ENCODE measurements at regions not wholly inside any gene's neighbourhood (a gene's known extent, or its start where the extent isn't known, plus 50 kb on each side); places are given as distances from the start of the nearest gene placed in this dataset.
A peak's percentile ranks its signal among the peaks of the same experiment; 100 is the strongest.
"Not testable (repeated sequence)": the region's sequence is repeated elsewhere in the genome, so short reads cannot be mapped to it uniquely, and the experiment has no call there.

- no peak for TF ChIP-seq CTCF (IDR thresholded peaks at IDR 0.05)
- H3K4me1 Mint-ChIP-seq (ENCODE audit: low read depth) = no peaks in the 10 kb centered on the region
- H3K27ac Mint-ChIP-seq (ENCODE audit: unreplicated experiment) = no peak overlapping the region
- DNase-seq (ENCODE audit: low spot score) = no peak
- no peaks in the 10 kb centered on the region for H3K36me3 Mint-ChIP-seq (ENCODE audit: low read depth)
- H3K27me3 Mint-ChIP-seq (ENCODE audit: low read depth) = no peaks in the 10 kb centered on the region
- no peak overlapping the region for H3K4me3 Mint-ChIP-seq (ENCODE audit: unreplicated experiment)
- H3K9me3 Mint-ChIP-seq (ENCODE audit: low read depth) = peaks cover 16% of the 10 kb centered on the region
These were observed 504.1 kb upstream of the ATXN7L3B start for GRCh38 chr12:74033531-74033930.

- H3K9me3 Mint-ChIP-seq (ENCODE audit: low read depth) = peaks cover 11% of the 10 kb centered on the region
- not testable (repeated sequence) for H3K27ac Mint-ChIP-seq (ENCODE audit: unreplicated experiment); H3K36me3 Mint-ChIP-seq (ENCODE audit: low read depth)
These were observed 498.5 kb upstream of the ATXN7L3B start for GRCh38 chr12:74039138-74039537.

GRCh38 chr12:74043343-74043742 lies 494.3 kb upstream of the ATXN7L3B start:
- Mint-ChIP-seq H3K27ac (ENCODE audit: unreplicated experiment) (peak overlapping the region; percentile 2), H3K27me3 (ENCODE audit: low read depth) (no peaks in the 10 kb centered on the region)

More at GRCh38 chr12:74039138-74039537, 498.5 kb upstream of the ATXN7L3B start:
- not testable (repeated sequence) for H3K27me3 Mint-ChIP-seq (ENCODE audit: low read depth); H3K4me3 Mint-ChIP-seq (ENCODE audit: unreplicated experiment); DNase-seq (ENCODE audit: low spot score); H3K4me1 Mint-ChIP-seq (ENCODE audit: low read depth)

GRCh38 chr12:74049348-74049747 lies 488.3 kb upstream of the ATXN7L3B start:
- Mint-ChIP-seq H3K27ac (ENCODE audit: unreplicated experiment) (no peak overlapping the region), H3K9me3 (ENCODE audit: low read depth) (peaks cover 5% of the 10 kb centered on the region), H3K4me1 (ENCODE audit: low read depth) (no peaks in the 10 kb centered on the region), H3K4me3 (ENCODE audit: unreplicated experiment) (no peak overlapping the region), H3K36me3 (ENCODE audit: low read depth) (no peaks in the 10 kb centered on the region), H3K27me3 (ENCODE audit: low read depth) (peaks cover 3% of the 10 kb centered on the region)
- DNase-seq (ENCODE audit: low spot score) = no peak
- TF ChIP-seq CTCF (IDR thresholded peaks at IDR 0.05) = no peak

More at GRCh38 chr12:74043343-74043742, 494.3 kb upstream of the ATXN7L3B start:
- TF ChIP-seq CTCF (IDR thresholded peaks at IDR 0.05) = no peak
- Mint-ChIP-seq H3K4me3 (ENCODE audit: unreplicated experiment) (peak overlapping the region; percentile 15), H3K36me3 (ENCODE audit: low read depth) (no peaks in the 10 kb centered on the region), H3K9me3 (ENCODE audit: low read depth) (no peaks in the 10 kb centered on the region), H3K4me1 (ENCODE audit: low read depth) (peaks cover 9% of the 10 kb centered on the region)
- no peak for DNase-seq (ENCODE audit: low spot score)

- no peak for TF ChIP-seq CTCF (IDR thresholded peaks at IDR 0.05)
- Mint-ChIP-seq H3K4me3 (ENCODE audit: unreplicated experiment) (no peak overlapping the region), H3K27ac (ENCODE audit: unreplicated experiment) (no peak overlapping the region), H3K27me3 (ENCODE audit: low read depth) (peaks cover 5% of the 10 kb centered on the region), H3K36me3 (ENCODE audit: low read depth) (no peaks in the 10 kb centered on the region), H3K9me3 (ENCODE audit: low read depth) (peaks cover 5% of the 10 kb centered on the region), H3K4me1 (ENCODE audit: low read depth) (no peaks in the 10 kb centered on the region)
- DNase-seq (ENCODE audit: low spot score) = no peak
These were observed 485.8 kb upstream of the ATXN7L3B start for GRCh38 chr12:74051848-74052247.

- DNase-seq (ENCODE audit: low spot score) = peak; percentile 26
- peaks cover 9% of the 10 kb centered on the region for H3K27me3 Mint-ChIP-seq (ENCODE audit: low read depth)
- no peaks in the 10 kb centered on the region for H3K4me1 Mint-ChIP-seq (ENCODE audit: low read depth)
- H3K27ac Mint-ChIP-seq (ENCODE audit: unreplicated experiment) = no peak overlapping the region
- H3K4me3 Mint-ChIP-seq (ENCODE audit: unreplicated experiment) = no peak overlapping the region
- H3K9me3 Mint-ChIP-seq (ENCODE audit: low read depth) = peaks cover 25% of the 10 kb centered on the region
- no peak for TF ChIP-seq CTCF (IDR thresholded peaks at IDR 0.05)
- H3K36me3 Mint-ChIP-seq (ENCODE audit: low read depth) = peaks cover 4% of the 10 kb centered on the region
These were observed 471.2 kb upstream of the ATXN7L3B start for GRCh38 chr12:74066476-74066875.

Measured in chondrocyte (in vitro differentiated cells).